Heart left ventricle (tissue), 16 donors: ENCODE measurements at regions not wholly inside any gene's neighbourhood (a gene's known extent, or its start where the extent isn't known, plus 50 kb on each side); places are given as distances from the start of the nearest gene placed in this dataset.

Experiments used
- ATAC-seq, 4 donors: fragments of 200-7000 bp; cut with Tn5 transposase; one replicate each; pipeline ENCODE4 v1.9.1; 2020 to 2022; ENCODE audit warnings: moderate library complexity in 4 of 4, mild to moderate bottlenecking in 3 of 4, moderate number of reproducible peaks in 1 of 4
- DNase-seq, 5 donors: peaks; one replicate each; pipeline ENCODE4 v3.0.0-alpha.2; 2020
- H3K27ac ChIP-seq, 12 donors: fragments of 200-600 bp; sonication (generic) in 4 of 12; one replicate each; pipeline versions ENCODE4 v1.5.0 to v1.8.0; 2016 to 2022; ENCODE audit warnings: mild to moderate bottlenecking in 2 of 12
- H3K27me3 ChIP-seq, 9 donors: fragments of 200-600 bp; sonication (generic) in 2 of 9; one replicate each; pipeline versions ENCODE4 v1.5.1 to v1.8.0; 2016 to 2022; ENCODE audit warnings: mild to moderate bottlenecking in 3 of 9
- H3K36me3 ChIP-seq, 9 donors: fragments of 200-600 bp; sonication (generic) in 2 of 9; one replicate each; pipeline versions ENCODE4 v1.5.0 to v1.8.0; 2018 to 2022; ENCODE audit warnings: mild to moderate bottlenecking in 2 of 9
- H3K4me1 ChIP-seq, 12 donors: fragments of 200-600 bp; sonication (generic) in 4 of 12; one replicate each; pipeline versions ENCODE4 v1.5.0 to v1.8.0; 2016 to 2022; ENCODE audit warnings: mild to moderate bottlenecking in 3 of 12
- H3K4me3 ChIP-seq, 12 donors: fragments of 200-600 bp; sonication (generic) in 4 of 12; one replicate each; pipeline versions ENCODE4 v1.5.0 to v1.8.0; 2017 to 2022; ENCODE audit warnings: mild to moderate bottlenecking in 9 of 12, moderate library complexity in 4 of 12
- H3K9me3 ChIP-seq, 12 donors: fragments of 200-600 bp; sonication (generic) in 4 of 12; one replicate each; pipeline versions ENCODE4 v1.5.0 to v1.8.0; 2016 to 2022; ENCODE audit warnings: mild to moderate bottlenecking in 1 of 12
- POLR2A ChIP-seq, 2 donors: fragments of 450-650 bp; IDR thresholded peaks; one replicate each; pipeline ENCODE4 v1.6.1; 2017; ENCODE audit warnings: antibody characterized with exemption in 2 of 2, mild to moderate bottlenecking in 2 of 2, moderate library complexity in 2 of 2
- WGBS, 4 donors: extraction: QIAGEN DNeasy Blood & Tissue Kit in 2 of 4; methylation state at CpG; one replicate each; pipeline versions ENCODE4 v1.1.5 to v1.1.7; 2013 to 2018; 5-methylcytosine and 5-hydroxymethylcytosine counted together
- intact Hi-C, 10 donors: fragments of 100-400 bp; cut with DNase I; formaldehyde crosslinking; loops; one replicate each; pipeline versions ENCODE4 v1.11.1 to v1.14.2; 2022
- TF ChIP-seq, protein P1 (sequence below), 12 donors: fragments of 200-600 bp; sonication (generic) in 4 of 12; IDR thresholded peaks; one replicate each; pipeline versions ENCODE4 v1.5.0 to v1.8.0; 2018 to 2022; ENCODE audit warnings: antibody characterized with exemption in 12 of 12, mild to moderate bottlenecking in 5 of 12
- donor health status: ischemic (EF 13 %, LVEDD 7.1; RV severe dilation, severe dysfunction).
- donor health status: healthy with polysubstance abuse.
- donor health status: DM: no; HTN: yes; CAD: no.
- donor health status: DM: no; HTN: no; CAD: no.
- donor health status: ischemic (EF 25% LVEDD 6.9; RV normal size, moderate dysfunction).
- donor health status: ischemic (EF 25% LVEDD 5.7; RV mildly dilated, moderate dysfunction).
- donor health status: healthy.
- donor health status: DM: yes; HTN: yes; CAD: no.
- donor health status: ischemic (EF 35%, LVEDD 5.7; RV mildly dilated, moderate dysfunction).
- donor health status: nonischemic (EF 11% LVEDD 7.7; RV severe dilation, severe dysfunction).
- donor health status: DM: yes; HTN: yes; CAD: no.
- donor health status: PGD.
- donor health status: ischemic (EF 29% LVEDD 5.4; RV normal size, mild dysfunction).
- donor health status: nonischemic (EF 23%, LVEDD 6.1; RV moderate dilation, normal function).

DNA sequence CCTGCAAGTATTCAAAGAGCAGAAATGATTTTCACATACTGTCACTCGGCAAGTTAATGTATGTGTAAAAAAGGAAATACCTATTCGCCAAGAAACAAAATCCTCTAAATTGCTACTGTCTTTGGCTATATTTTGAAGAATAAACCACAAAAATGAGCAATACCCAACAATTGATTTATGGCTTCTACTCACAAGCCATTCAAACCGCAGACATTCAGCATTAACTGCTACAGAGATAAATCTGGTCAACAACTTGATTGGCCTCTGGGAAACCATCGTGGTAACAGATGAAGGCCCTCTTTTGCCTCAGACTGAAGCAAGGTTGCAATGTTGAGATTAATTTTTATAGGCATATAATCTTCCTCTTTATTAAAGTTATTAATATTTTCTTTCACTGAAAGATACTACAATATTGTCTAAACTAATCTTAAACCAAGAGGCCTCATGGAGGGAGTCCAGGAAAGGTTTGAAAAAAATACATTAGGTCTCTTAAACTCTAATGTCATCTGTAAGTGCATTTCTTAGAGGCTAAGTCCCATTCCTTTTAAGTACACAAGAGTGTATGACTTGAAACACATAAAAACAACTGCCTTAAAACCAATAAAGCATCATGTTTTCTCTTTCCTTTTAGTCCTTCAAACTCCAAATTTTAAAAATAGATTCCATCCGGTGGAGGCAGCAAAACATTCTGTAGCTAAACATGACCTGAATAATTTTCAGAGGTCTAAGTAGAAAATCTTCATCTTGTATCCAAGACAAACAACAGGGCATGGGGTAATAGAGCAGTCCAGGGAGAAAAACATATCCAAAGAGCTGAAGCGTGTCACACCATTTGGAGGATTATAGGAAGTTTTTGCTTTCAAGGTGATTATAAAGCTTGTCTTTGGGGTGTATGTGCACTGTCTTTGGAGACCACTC is 162.4 kb upstream of the TGFBR2 start:
- H3K9me3 ChIP-seq: no peaks in the 10 kb centered on the region
- DNase-seq (no peak), ATAC-seq (no peak)
- H3K27me3 ChIP-seq: no peaks in the 10 kb centered on the region
- 68 to 78% (median 77%) methylated on average over 6 of the region's 6 CpGs for WGBS, 4 donors
- peaks cover 0 to 33% (median 10%) of the 10 kb centered on the region in 12 donors for H3K4me1 ChIP-seq
- no peaks in the 10 kb centered on the region for H3K36me3 ChIP-seq
- no peak for TF ChIP-seq POLR2A (IDR thresholded peaks at IDR 0.05)
- TF ChIP-seq, protein P1, sequence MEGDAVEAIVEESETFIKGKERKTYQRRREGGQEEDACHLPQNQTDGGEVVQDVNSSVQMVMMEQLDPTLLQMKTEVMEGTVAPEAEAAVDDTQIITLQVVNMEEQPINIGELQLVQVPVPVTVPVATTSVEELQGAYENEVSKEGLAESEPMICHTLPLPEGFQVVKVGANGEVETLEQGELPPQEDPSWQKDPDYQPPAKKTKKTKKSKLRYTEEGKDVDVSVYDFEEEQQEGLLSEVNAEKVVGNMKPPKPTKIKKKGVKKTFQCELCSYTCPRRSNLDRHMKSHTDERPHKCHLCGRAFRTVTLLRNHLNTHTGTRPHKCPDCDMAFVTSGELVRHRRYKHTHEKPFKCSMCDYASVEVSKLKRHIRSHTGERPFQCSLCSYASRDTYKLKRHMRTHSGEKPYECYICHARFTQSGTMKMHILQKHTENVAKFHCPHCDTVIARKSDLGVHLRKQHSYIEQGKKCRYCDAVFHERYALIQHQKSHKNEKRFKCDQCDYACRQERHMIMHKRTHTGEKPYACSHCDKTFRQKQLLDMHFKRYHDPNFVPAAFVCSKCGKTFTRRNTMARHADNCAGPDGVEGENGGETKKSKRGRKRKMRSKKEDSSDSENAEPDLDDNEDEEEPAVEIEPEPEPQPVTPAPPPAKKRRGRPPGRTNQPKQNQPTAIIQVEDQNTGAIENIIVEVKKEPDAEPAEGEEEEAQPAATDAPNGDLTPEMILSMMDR (IDR thresholded peaks at IDR 0.05): peak in 4 of 12 donors; percentile 6 to 34 (median 16)
- no peak overlapping the region for H3K4me3 ChIP-seq
- H3K27ac ChIP-seq: peak overlapping the region in 7 of 12 donors; percentile 0 to 83 (median 12)
- intact Hi-C loops: loop anchor here in 7 of 10 donors (5.0 to 10.0 kb wide), 6 partner anchors 73 to 251 kb away; partner anchors contain the start of gene TGFBR2 (in 3 of the 7)

DNA sequence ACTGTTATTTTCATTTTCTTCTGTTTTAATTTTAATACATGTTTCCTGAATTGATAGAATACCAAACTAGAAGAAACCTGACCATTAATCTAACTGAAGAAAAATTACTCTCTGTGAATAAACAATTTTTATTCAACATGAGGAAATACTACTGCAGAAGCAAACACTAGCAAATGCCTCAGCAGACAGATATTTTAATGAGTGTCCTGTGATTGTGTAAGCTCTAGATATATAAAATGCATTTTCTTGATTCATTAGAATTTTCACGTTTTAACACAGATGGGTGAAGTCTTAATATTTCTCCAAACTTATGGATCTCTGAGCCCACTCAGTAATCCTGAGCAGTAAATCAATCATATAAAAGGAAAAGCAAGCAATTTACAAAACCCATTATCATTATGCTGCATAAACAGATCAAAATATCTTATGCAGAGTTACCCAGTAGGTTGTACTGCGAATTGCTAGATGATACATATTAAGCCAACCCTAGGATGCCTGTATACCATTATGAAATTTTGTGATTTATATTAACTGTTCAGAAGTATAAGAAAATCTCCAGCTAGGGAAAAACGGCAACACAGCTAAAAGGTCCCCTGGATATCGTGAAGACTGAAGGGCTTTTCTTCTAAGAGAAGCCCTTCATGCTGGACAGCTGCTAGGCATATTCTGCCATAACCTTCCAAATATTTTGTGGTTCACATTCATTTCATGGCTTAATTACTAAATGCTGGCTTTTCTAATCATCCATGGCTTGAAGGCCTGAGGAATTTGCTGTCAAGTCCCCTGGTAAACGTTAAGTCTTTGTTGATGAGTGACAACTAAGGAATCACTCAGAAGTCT is 157.7 kb upstream of the TGFBR2 start:
- no peak for DNase-seq

DNA sequence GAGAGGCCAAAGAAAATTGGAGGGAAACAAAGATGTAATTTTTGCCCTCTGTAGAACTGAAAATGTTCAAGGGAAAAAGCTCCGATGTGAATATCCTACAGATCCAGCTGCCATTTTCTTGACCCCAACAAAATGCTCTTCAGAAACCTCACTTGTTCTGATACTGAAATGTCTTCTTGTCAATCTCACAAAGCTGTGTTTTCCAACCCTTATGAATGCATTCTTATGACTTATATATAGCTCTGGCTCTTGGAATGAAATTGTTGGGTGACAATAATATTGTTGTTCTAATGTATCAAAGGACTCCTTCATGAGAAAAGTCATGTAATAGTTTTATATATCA is 157.1 kb upstream of the TGFBR2 start:
- Histone ChIP-seq H3K36me3 (no peaks in the 10 kb centered on the region), H3K4me1 (peaks cover 0 to 21% (median 11%) of the 10 kb centered on the region in 12 donors), H3K27me3 (no peaks in the 10 kb centered on the region), H3K9me3 (peaks cover 0 to 13% (median 0%) of the 10 kb centered on the region in 12 donors), H3K4me3 (no peak overlapping the region), H3K27ac (peak overlapping the region in 1 of 12 donors; percentile 22)
- intact Hi-C loops: loop anchor here in 5 of 10 donors (5.0 to 10.0 kb wide), 4 partner anchors 128 to 246 kb away; partner anchors contain the start of gene TGFBR2 (in 2 of the 5)
- TF ChIP-seq, protein P1 (IDR thresholded peaks at IDR 0.05): no peak
- TF ChIP-seq POLR2A (IDR thresholded peaks at IDR 0.05): no peak
- no peak for DNase-seq
- no peak for ATAC-seq
- 83 to 100% (median 85%) methylated on average over 1 of the region's 1 CpG for WGBS, 4 donors

More for the DNA sequence above, 157.7 kb upstream of the TGFBR2 start:
- intact Hi-C loops: loop anchor here in 5 of 10 donors (5.0 to 10.0 kb wide), 4 partner anchors 129 to 246 kb away; partner anchors contain the start of gene TGFBR2 (in 2 of the 5)
- Histone ChIP-seq H3K27ac (peak overlapping the region in 1 of 12 donors; percentile 22), H3K27me3 (no peaks in the 10 kb centered on the region), H3K9me3 (peaks cover 0 to 13% (median 0%) of the 10 kb centered on the region in 12 donors), H3K4me1 (peaks cover 0 to 18% (median 9%) of the 10 kb centered on the region in 12 donors), H3K4me3 (no peak overlapping the region), H3K36me3 (no peaks in the 10 kb centered on the region)
- TF ChIP-seq POLR2A (IDR thresholded peaks at IDR 0.05): no peak
- TF ChIP-seq, protein P1 (IDR thresholded peaks at IDR 0.05): no peak
- ATAC-seq: no peak
- 81 to 87% (median 82%) methylated on average over 5 of the region's 5 CpGs for WGBS, 4 donors
